ENCODE measurements at regions not wholly inside any gene's neighbourhood (a gene's known extent, or its start where the extent isn't known, plus 50 kb on each side); places are given as distances from the start of the nearest gene placed in this dataset.

DNA sequence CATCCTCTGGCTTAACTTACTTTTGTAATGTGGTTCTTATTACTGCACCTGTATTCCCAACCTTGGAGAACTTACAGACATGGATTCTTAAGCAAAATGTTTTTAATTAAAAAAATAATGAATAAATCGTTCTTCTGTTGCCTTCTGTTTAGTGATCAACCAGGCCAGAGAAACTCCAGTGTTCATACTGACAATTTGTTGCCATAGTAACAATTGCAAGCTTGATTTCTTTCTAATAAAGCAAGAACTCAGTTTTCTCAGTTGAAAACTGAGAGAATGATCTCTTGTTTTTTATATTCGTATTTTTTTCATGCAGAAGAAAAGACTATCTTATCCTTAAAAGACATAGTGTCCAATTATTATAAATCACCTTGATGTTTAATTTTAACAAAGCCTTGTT is 106.5 kb upstream of the LMNTD1 start:
- Mint-ChIP-seq H3K27ac (no peak overlapping the region), H3K27me3 (no peaks in the 10 kb centered on the region), H3K9me3 (peaks cover 1% of the 10 kb centered on the region), H3K36me3 (ENCODE audit: low read depth) (no peaks in the 10 kb centered on the region), H3K4me1 (ENCODE audit: low read depth) (no peaks in the 10 kb centered on the region), H3K4me3 (no peak overlapping the region)
- ATAC-seq (no peak), DNase-seq (no peak)
- ChIA-PET POLR2A (no interaction called here), CTCF (no interaction called here)
- TF ChIP-seq, protein P1, sequence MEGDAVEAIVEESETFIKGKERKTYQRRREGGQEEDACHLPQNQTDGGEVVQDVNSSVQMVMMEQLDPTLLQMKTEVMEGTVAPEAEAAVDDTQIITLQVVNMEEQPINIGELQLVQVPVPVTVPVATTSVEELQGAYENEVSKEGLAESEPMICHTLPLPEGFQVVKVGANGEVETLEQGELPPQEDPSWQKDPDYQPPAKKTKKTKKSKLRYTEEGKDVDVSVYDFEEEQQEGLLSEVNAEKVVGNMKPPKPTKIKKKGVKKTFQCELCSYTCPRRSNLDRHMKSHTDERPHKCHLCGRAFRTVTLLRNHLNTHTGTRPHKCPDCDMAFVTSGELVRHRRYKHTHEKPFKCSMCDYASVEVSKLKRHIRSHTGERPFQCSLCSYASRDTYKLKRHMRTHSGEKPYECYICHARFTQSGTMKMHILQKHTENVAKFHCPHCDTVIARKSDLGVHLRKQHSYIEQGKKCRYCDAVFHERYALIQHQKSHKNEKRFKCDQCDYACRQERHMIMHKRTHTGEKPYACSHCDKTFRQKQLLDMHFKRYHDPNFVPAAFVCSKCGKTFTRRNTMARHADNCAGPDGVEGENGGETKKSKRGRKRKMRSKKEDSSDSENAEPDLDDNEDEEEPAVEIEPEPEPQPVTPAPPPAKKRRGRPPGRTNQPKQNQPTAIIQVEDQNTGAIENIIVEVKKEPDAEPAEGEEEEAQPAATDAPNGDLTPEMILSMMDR (IDR thresholded peaks at IDR 0.05): no peak
- intact Hi-C loops (cut with micrococcal nuclease): no loop called here

DNA sequence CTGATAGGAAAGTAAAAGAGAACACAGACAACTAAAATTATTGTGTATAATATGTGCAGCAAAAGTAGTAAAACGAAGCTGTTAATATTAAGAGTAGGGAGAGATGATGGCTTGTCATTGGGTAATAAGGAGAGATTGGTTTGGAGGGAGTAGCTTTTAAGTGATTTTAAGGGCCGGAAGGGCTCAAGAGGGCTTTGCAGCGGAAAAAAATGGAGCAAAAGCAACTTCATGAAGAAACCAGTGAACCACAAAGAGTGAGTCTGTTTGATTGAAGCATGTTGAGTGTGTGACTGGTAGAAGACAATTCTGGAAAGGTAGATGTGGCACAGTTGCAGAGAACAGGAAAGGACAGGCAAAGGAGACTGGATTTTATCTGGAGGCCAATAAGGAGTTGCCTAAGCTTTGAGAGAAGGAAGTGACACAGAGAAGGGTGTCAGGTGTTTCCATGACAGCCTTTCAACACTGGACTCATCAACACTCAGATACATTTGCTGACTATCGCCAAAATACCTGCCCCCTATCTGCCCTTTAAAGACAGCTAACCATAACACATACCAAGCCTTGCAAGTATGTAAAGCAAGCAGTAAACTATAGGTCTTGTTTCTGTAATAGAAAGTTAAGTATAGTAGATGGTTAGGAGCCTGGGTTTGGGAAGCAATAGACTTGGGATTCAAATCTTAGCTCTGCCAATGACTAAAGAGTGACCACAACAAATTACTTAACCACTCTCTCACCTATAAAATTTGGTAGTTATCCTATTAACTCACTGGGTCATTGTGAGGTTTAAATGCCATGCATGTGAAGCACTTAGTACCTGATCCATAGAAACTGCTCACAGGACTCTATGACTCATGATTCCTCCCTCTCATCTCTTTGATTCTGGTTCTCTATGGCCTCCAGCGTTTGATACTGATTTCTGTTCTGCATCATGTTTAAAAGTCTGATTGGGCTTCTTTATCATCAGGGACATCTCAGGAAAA is 117.3 kb upstream of the LMNTD1 start:
- no peaks in the 10 kb centered on the region for H3K36me3 Mint-ChIP-seq (ENCODE audit: low read depth)
- DNase-seq (no peak), ATAC-seq (no peak)
- no peak overlapping the region for H3K27ac Mint-ChIP-seq
- no peaks in the 10 kb centered on the region for H3K27me3 Mint-ChIP-seq
- ChIA-PET POLR2A (no interaction called here), CTCF (no interaction called here)
- H3K4me3 Mint-ChIP-seq: no peak overlapping the region
- no peaks in the 10 kb centered on the region for H3K9me3 Mint-ChIP-seq
- intact Hi-C loops (cut with micrococcal nuclease): no loop called here
- TF ChIP-seq, protein P1 (IDR thresholded peaks at IDR 0.05): no peak
- H3K4me1 Mint-ChIP-seq (ENCODE audit: low read depth): no peaks in the 10 kb centered on the region

DNA sequence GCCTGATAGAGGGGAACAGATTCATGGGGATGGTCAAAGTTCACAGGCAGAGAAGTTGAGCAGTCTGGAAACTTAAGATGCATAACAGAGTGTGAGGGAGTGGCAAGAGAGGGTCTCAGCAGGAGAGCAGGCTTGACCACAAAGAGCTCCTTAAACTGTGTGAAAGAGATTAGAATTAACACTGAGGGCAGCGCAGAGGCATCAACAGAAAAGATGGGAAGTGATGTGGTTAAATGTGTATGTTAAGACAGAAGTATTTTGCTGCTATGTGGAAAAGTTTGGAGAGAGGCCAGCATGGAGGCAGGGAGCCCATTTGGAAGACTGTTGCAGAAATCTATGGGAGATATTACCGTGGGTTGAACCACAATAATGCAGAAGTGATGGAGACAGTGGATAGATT is 122.7 kb upstream of the LMNTD1 start:
- DNase-seq (no peak), ATAC-seq (no peak)
- no peaks in the 10 kb centered on the region for H3K27me3 Mint-ChIP-seq
- ChIA-PET POLR2A (no interaction called here), CTCF (no interaction called here)
- no peak overlapping the region for H3K27ac Mint-ChIP-seq
- TF ChIP-seq, protein P1 (IDR thresholded peaks at IDR 0.05): no peak
- H3K4me1 Mint-ChIP-seq (ENCODE audit: low read depth): no peaks in the 10 kb centered on the region
- H3K36me3 Mint-ChIP-seq (ENCODE audit: low read depth): no peaks in the 10 kb centered on the region
- no peak overlapping the region for H3K4me3 Mint-ChIP-seq
- no peaks in the 10 kb centered on the region for H3K9me3 Mint-ChIP-seq
- intact Hi-C loops (cut with micrococcal nuclease): no loop called here

DNA sequence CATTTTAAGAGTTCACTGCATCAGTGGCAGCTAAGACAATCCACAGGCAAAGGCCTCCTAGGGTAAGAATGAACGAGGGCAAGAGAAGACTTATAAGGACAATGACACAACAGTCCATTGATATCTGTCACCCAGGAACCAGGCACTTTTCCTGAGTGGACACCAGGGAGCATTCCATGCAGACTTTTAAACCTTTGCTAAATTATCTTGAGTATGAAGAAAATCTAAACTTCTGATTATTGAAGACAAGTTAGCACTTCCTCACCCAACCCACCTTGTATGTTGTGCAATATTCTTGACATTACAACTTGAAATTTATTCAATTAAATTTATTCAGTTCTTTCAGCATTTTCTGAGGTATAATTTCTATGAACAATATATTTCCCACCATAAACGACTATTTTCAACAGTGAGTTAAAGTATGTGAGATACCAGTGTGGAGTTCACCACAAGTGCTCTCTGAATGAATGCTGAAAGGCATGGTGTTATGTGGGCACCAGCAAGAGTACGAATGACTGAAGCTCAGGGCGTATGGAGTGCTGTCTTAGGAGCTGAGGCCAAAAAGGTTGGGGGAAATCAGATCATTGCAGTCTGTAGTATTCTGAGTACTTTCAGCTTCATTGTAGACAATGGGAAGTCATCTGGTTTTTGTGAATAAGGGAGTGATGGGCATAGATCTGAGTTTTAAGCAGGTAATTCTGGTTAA is 124.3 kb upstream of the LMNTD1 start:
- DNase-seq (no peak), ATAC-seq (no peak)
- no peaks in the 10 kb centered on the region for H3K4me1 Mint-ChIP-seq (ENCODE audit: low read depth)
- ChIA-PET POLR2A (no interaction called here), CTCF (no interaction called here)
- H3K36me3 Mint-ChIP-seq (ENCODE audit: low read depth): no peaks in the 10 kb centered on the region
- H3K9me3 Mint-ChIP-seq: no peaks in the 10 kb centered on the region
- H3K27me3 Mint-ChIP-seq: no peaks in the 10 kb centered on the region
- TF ChIP-seq, protein P1 (IDR thresholded peaks at IDR 0.05): no peak
- H3K4me3 Mint-ChIP-seq: no peak overlapping the region
- intact Hi-C loops (cut with micrococcal nuclease): no loop called here
- no peak overlapping the region for H3K27ac Mint-ChIP-seq

DNA sequence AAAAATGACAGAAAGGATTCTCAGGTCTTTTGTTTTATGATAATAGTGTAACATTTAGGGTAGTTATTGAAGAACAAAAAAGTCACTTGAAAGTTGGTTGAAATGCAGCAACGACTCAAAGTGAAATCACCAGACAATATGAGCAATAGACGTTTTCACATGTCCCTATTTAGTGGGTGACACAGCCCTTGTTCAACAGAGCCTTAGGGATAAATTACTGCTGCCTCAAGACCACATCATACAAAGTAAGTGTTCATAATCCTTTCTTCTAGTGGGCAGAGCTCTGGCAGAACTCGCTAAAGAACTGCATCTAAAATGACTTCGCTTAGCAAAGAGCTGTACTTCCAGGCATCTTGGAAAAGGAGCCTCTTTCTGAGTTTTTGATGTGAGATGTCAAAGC is 128.5 kb upstream of the LMNTD1 start:
- Mint-ChIP-seq H3K4me1 (ENCODE audit: low read depth) (no peaks in the 10 kb centered on the region), H3K27ac (no peak overlapping the region), H3K4me3 (no peak overlapping the region), H3K9me3 (no peaks in the 10 kb centered on the region), H3K36me3 (ENCODE audit: low read depth) (no peaks in the 10 kb centered on the region), H3K27me3 (no peaks in the 10 kb centered on the region)
- CTCF ChIA-PET: no interaction called here
- POLR2A ChIA-PET: no interaction called here
- no peak for ATAC-seq
- DNase-seq: no peak
- TF ChIP-seq, protein P1 (IDR thresholded peaks at IDR 0.05): no peak
- intact Hi-C loops (cut with micrococcal nuclease): no loop called here

Measured in activated CD8-positive, alpha-beta T cell treated with anti-CD3 and anti-CD28 coated beads for 36 hours (primary cell).